Heart right ventricle (tissue), 16 donors: ENCODE measurements at regions not wholly inside any gene's neighbourhood (a gene's known extent, or its start where the extent isn't known, plus 50 kb on each side); places are given as distances from the start of the nearest gene placed in this dataset.

Experiments
- ATAC-seq, 8 donors: fragments of 200-7000 bp; cut with Tn5 transposase; one replicate each; pipeline ENCODE4 v1.9.1; 2020; ENCODE audit warnings: mild to moderate bottlenecking in 8 of 8, moderate library complexity in 8 of 8, moderate number of reproducible peaks in 1 of 8
- DNase-seq, 2 donors: peaks; one replicate each; pipeline ENCODE4 v3.0.0-alpha.2; 2020
- H3K27ac ChIP-seq, 10 donors: fragments of 200-600 bp; sonication (generic) in 2 of 10; one replicate each; pipeline versions ENCODE4 v1.5.0 to v1.8.0; 2020 to 2022; ENCODE audit warnings: mild to moderate bottlenecking in 3 of 10
- H3K27me3 ChIP-seq, 7 donors: fragments of 200-600 bp; one replicate each; pipeline ENCODE4 v1.8.0; 2021 to 2022; ENCODE audit warnings: mild to moderate bottlenecking in 2 of 7
- H3K36me3 ChIP-seq, 9 donors: fragments of 200-600 bp; sonication (generic) in 1 of 9; one replicate each; pipeline versions ENCODE4 v1.5.0 to v1.8.0; 2020 to 2022; ENCODE audit warnings: mild to moderate bottlenecking in 2 of 9
- H3K4me1 ChIP-seq, 9 donors: fragments of 200-600 bp; sonication (generic) in 1 of 9; one replicate each; pipeline versions ENCODE4 v1.5.0 to v1.8.0; 2020 to 2022; ENCODE audit warnings: mild to moderate bottlenecking in 4 of 9
- H3K4me3 ChIP-seq, 10 donors: fragments of 200-600 bp; sonication (generic) in 2 of 10; one replicate each; pipeline versions ENCODE4 v1.5.0 to v1.8.0; 2020 to 2022; ENCODE audit warnings: mild to moderate bottlenecking in 7 of 10, moderate library complexity in 2 of 10
- H3K9me3 ChIP-seq, 11 donors: fragments of 200-600 bp in 10 of 11; sonication (generic) in 2 of 11; one replicate each; pipeline versions ENCODE4 v1.5.0 to v1.8.0; 2013 to 2022; ENCODE audit warnings: mild to moderate bottlenecking in 2 of 11, control low read depth in 1 of 11, moderate library complexity in 1 of 11
- CTCF ChIP-seq, 9 donors: fragments of 200-600 bp; sonication (generic) in 2 of 9; IDR thresholded peaks; one replicate each; pipeline versions ENCODE4 v1.5.0 to v1.8.0; 2021 to 2022; ENCODE audit warnings: antibody characterized with exemption in 9 of 9, mild to moderate bottlenecking in 5 of 9, moderate library complexity in 1 of 9
- WGBS, 2 donors: extraction: QIAGEN DNeasy Blood & Tissue Kit; methylation state at CpG; one replicate each; pipeline ENCODE4 v1.1.7; 2013; ENCODE audit warnings: inconsistent platforms in 1 of 2; 5-methylcytosine and 5-hydroxymethylcytosine counted together
- intact Hi-C, 10 donors: fragments of 100-400 bp; cut with DNase I; formaldehyde crosslinking; loops; one replicate each; pipeline versions ENCODE4 v1.11.1 to v1.14.2; 2022
- donor health status: Arrhythmogenic right ventricular cardiomyopathy.
- donor health status: ischemic (EF 13 %, LVEDD 7.1; RV severe dilation, severe dysfunction).
- donor health status: healthy with polysubstance abuse.
- donor health status: DM: no; HTN: yes; CAD: no.
- donor health status: DM: no; HTN: no; CAD: no.
- donor health status: ischemic (EF 25% LVEDD 6.9; RV normal size, moderate dysfunction).
- donor health status: ischemic (EF 25% LVEDD 5.7; RV mildly dilated, moderate dysfunction).
- donor health status: healthy.
- donor health status: DM: yes; HTN: yes; CAD: no.
- donor health status: Ischemic cardiomyopathy.
- donor health status: ischemic (EF 35%, LVEDD 5.7; RV mildly dilated, moderate dysfunction).
- donor health status: nonischemic (EF 11% LVEDD 7.7; RV severe dilation, severe dysfunction).
- donor health status: DM: yes; HTN: yes; CAD: no.
- donor health status: PGD.
- donor health status: ischemic (EF 29% LVEDD 5.4; RV normal size, mild dysfunction).
- donor health status: nonischemic (EF 23%, LVEDD 6.1; RV moderate dilation, normal function).

DNA sequence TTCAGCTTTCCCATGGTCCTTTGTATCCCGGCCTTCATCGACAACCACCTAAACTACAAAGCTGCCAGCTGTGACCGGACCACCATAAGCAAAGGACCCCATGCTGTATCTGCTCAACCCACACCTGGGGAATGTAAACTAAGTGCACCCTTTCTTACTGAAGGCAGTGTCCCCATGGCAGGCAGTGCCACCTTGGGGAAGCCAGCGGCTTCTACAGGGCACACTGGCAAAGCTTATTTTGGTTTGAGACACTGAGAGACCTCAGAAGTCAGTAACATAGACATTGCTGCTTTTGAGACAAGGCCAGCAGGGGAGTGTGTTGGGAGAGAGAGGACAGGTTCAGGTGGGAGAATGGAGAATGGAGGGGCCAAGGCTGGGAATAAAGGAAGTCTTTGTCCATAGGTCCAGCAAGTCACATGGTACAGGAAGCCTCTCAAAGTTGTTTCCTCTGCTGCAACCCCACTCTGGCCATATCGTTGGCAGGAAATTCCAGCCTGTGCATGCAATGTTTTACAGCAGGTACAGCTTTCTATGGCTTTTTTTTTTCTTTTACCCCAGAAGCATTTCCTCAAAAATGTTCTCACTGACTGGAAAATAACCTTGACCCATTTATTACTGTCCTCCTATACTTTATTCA lies 85.9 kb upstream of the NPVF start:
- Histone ChIP-seq H3K9me3 (no peaks in the 10 kb centered on the region), H3K36me3 (no peaks in the 10 kb centered on the region), H3K4me3 (no peak overlapping the region), H3K4me1 (no peaks in the 10 kb centered on the region), H3K27ac (no peak overlapping the region), H3K27me3 (no peaks in the 10 kb centered on the region)
- intact Hi-C loops = no loop called here
- 82 to 86% methylated on average over 5 of the region's 5 CpGs for WGBS, 2 donors
- TF ChIP-seq CTCF (IDR thresholded peaks at IDR 0.05) = no peak
- DNase-seq (no peak), ATAC-seq (no peak)

GRCh38 chr7:25314731-25315267 lies 86.5 kb upstream of the NPVF start:
- no peak overlapping the region for H3K27ac ChIP-seq
- no peaks in the 10 kb centered on the region for H3K36me3 ChIP-seq
- no peaks in the 10 kb centered on the region for H3K4me1 ChIP-seq
- DNase-seq (no peak), ATAC-seq (no peak)
- no peaks in the 10 kb centered on the region for H3K9me3 ChIP-seq
- intact Hi-C loops = no loop called here
- 77 to 85% methylated on average over 10 of the region's 10 CpGs for WGBS, 2 donors
- no peaks in the 10 kb centered on the region for H3K27me3 ChIP-seq
- no peak overlapping the region for H3K4me3 ChIP-seq
- TF ChIP-seq CTCF (IDR thresholded peaks at IDR 0.05) = no peak

DNA sequence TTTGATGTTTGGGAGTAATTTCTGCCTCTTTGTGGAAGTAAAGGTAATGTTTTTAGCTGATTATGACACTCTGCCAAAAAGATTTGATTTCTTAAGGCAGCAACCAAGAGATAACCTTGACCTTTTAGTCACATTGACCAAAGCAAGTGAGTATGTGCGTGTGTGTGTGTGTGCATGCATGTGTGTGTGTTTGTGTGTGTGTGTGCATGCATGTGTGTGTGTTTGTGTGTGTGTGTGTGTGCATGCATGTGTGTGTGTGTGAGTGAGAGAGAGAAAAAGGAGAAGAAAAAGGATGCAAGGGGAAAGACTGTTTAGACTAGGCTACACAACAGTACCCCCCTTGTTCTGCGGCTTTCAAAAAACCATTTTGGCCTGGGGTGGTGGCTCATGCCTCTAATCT lies 88.1 kb upstream of the NPVF start:
- no peak for ATAC-seq
- H3K36me3 ChIP-seq = no peaks in the 10 kb centered on the region
- intact Hi-C loops = no loop called here

DNA sequence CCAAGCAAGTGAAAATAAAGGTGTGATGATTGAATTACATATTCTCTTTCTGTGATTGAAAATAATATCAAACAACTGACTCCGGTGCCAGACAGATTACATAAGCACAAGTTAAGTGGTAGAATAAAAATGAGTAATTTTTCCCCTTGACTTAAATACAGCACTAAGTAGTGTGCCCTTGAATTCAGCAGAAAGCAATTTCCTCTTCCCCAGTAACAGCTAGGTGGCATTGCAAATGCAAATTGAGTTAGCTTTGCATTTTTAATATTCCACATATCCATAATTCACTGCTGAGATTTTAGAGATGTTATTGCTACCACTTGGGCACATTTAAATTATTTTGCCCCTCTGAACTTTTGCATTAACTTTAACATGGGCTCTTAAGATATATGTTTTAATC lies 89.8 kb upstream of the NPVF start:
- Histone ChIP-seq H3K9me3 (no peaks in the 10 kb centered on the region), H3K27me3 (peaks cover 0 to 3% (median 0%) of the 10 kb centered on the region in 7 donors), H3K4me3 (no peak overlapping the region), H3K27ac (no peak overlapping the region), H3K4me1 (no peaks in the 10 kb centered on the region), H3K36me3 (no peaks in the 10 kb centered on the region)
- ATAC-seq (no peak), DNase-seq (no peak)
- TF ChIP-seq CTCF (IDR thresholded peaks at IDR 0.05) = no peak
- intact Hi-C loops = no loop called here
- 88 to 92% methylated on average over 1 of the region's 1 CpG for WGBS, 2 donors

More for the DNA sequence above, 88.1 kb upstream of the NPVF start:
- no peaks in the 10 kb centered on the region for H3K9me3 ChIP-seq
- H3K4me1 ChIP-seq = no peaks in the 10 kb centered on the region
- no peak overlapping the region for H3K4me3 ChIP-seq
- WGBS, 2 donors = 89 to 91% methylated on average over 2 of the region's 2 CpGs
- TF ChIP-seq CTCF (IDR thresholded peaks at IDR 0.05) = no peak
- DNase-seq = no peak
- peaks cover 0 to 3% (median 0%) of the 10 kb centered on the region in 7 donors for H3K27me3 ChIP-seq
- no peak overlapping the region for H3K27ac ChIP-seq
